HG03354 (cell line): ENCODE measurements at regions not wholly inside any gene's neighbourhood (a gene's known extent, or its start where the extent isn't known, plus 50 kb on each side); places are given as distances from the start of the nearest gene placed in this dataset.

Experiments
- ATAC-seq: cut with Tn5 transposase; IDR thresholded peaks from one replicate; pipeline ENCODE4 v1.9.1; 2021; ENCODE audit warnings: mild to moderate bottlenecking; ENCODE audit not compliant: unreplicated experiment, poor library complexity, severe bottlenecking

DNA sequence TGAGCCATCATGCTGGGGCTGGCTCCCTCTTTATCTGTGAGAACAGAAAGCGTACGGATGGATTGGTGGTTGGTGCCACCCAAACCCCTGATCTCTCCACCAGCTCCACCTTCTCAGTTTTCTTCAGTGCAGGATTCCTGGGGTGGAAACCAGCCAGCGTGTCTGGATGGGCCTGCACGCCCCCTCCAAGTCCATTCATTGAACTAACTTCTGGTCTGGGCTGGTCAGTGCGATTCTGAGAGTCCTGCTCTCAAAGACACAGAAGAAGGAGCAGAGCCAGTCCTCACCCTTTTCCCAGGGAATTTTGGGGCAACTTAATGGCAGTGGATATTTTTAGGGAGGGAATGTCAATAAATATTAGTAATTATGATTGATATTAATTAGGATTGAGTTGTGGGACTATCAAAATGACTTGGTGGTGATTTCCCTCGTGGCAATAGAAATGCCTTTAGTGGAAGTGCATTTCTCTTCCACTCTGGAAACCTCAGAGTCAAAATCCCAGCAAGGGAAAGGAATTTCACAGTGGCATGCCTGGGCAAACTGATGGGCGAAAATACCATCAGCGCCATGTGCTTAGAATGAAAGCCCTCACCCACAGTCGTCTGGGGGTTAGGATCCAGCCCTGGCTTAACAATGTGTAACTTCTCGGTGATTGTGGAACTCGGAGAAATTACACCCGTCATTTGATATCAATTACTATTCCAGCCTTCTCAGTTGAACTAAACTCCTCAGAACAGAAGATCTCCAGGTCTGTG is 69.3 kb upstream of the EEPD1 start:
- no peak for ATAC-seq

DNA sequence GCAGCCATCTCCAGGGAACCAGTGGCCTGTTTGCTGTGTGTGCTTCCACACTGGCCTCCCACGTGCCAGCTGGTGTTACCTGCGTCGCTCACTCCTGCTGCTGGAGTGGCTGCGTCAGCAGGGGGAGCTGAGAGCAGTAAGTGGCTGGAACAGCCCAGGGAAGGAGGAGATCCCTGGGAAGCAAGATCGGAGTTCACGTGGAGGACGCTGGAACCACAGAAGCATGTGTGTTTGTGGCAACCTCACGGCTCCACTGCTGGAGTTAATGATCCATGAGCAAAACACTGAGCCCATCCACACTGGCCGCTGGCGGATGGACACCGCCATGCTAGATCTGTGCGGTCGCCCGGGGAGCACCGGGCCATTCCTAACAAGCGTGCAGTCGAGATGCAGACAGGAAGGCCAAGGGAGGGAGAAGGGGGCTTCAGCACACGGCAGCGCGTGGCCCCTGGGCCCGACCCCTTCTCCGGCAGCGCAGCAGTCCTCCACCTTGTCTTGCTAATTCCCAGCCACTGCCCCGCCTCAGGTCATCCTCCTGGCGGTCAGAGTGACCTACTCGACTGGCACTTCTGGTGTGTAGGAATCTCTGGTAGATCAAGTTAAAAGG is 68.5 kb upstream of the EEPD1 start:
- no peak for ATAC-seq

GRCh38 chr7:36085096-36085495 is 68.0 kb upstream of the EEPD1 start:
- no peak for ATAC-seq

DNA sequence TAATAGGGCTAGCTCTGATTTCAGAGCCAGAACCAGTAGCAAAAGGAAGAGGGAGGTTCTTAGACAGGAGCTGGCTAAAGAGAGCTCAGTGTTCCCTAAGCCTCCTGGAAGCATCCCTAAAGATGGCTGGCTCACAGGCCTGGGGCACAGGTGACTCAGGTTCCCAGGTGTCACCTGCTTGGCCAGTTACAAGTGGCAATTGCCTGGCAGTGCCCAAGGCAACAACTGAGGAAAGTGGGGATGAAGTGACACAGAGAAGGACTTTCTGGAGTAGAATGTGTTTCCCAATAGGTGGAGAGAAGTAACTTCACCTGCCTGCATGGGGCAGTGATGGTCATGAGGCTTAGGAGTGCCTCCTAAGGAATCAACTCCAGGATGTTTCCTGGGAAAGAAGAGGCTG is 66.5 kb upstream of the EEPD1 start:
- ATAC-seq: no peak

- no peak for ATAC-seq
Measured at GRCh38 chr7:36088553-36088952, 64.5 kb upstream of the EEPD1 start.

DNA sequence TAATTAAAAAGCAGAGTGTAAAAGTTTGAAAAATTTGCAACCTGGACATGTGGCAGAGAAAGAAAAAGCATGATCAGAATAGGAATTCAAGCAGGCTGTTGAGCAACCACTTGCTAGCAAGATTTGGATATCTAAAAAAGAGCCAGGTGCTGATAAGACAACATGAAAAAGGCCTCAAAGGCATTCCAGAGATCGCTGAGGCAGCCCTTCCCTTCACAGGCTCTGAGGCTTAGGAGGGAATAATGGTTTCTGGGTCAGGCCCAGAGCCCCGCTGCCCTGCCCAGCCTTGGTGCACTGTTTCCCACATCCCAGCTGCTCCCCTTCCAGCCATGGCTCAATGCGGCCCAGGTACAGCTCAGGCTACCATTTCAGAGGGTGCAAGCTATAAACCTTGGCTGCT is 64.1 kb upstream of the EEPD1 start:
- no peak for ATAC-seq

- ATAC-seq: no peak
Measured at GRCh38 chr7:36090976-36091873, 61.8 kb upstream of the EEPD1 start.

DNA sequence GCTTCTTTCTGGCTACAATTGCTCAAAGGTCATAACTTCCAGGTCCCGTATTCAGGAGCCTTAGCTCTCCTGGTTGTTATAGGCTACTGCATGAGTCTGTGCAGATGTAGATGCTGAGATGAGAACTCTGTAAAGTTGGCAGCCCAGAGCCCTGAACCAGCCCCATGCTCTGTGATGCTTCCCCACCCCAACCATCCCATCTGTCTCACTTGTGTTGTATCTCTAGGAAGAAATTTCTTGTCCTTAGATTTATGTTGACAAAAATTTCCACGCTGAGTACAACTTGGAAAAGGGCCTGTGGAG is 61.2 kb upstream of the EEPD1 start:
- no peak for ATAC-seq

GRCh38 chr7:36092221-36092771 is 60.8 kb upstream of the EEPD1 start:
- no peak for ATAC-seq

- ATAC-seq: no peak
Measured at GRCh38 chr7:36096460-36097095, 56.5 kb upstream of the EEPD1 start.

- ATAC-seq: no peak
Measured at GRCh38 chr7:36098096-36098495, 55.0 kb upstream of the EEPD1 start.

GRCh38 chr7:36100226-36100625 is 52.8 kb upstream of the EEPD1 start:
- ATAC-seq: no peak

GRCh38 chr7:36100634-36101033 is 52.4 kb upstream of the EEPD1 start:
- ATAC-seq: no peak
